Mesendoderm (in vitro differentiated cells): ENCODE measurements at regions not wholly inside any gene's neighbourhood (a gene's known extent, or its start where the extent isn't known, plus 50 kb on each side); places are given as distances from the start of the nearest gene placed in this dataset.

Experiments used
- DNase-seq: peaks from one replicate; pipeline ENCODE4 v3.0.0; 2013
- H2AK5ac ChIP-seq: 2 replicates; pipeline ENCODE4 v1.6.1; 2013; ENCODE audit warnings: low read length, inconsistent platforms
- H2BK120ac ChIP-seq: 2 replicates; pipeline ENCODE4 v1.6.1; 2013; ENCODE audit warnings: low read depth, mild to moderate bottlenecking, low read length, moderate library complexity, mixed read lengths
- H2BK15ac ChIP-seq: replicated peaks from 2 replicates; pipeline ENCODE4 v1.6.1; 2013; ENCODE audit warnings: low read depth, mild to moderate bottlenecking, moderate library complexity
- H2BK5ac ChIP-seq: 2 replicates; pipeline ENCODE4 v1.6.1; 2013; ENCODE audit warnings: low read length, inconsistent platforms
- H3K18ac ChIP-seq: 2 replicates; pipeline ENCODE4 v1.6.1; 2013; ENCODE audit warnings: mild to moderate bottlenecking, low read length, mixed read lengths
- H3K23ac ChIP-seq: one replicate; pipeline ENCODE4 v1.6.1; 2013; ENCODE audit warnings: low read length
- H3K27ac ChIP-seq: 2 replicates; pipeline ENCODE4 v1.5.1; 2013; ENCODE audit warnings: low read depth, mild to moderate bottlenecking, inconsistent platforms, low read length, moderate library complexity
- H3K27me3 ChIP-seq: 2 replicates; pipeline ENCODE4 v1.6.1; 2013; ENCODE audit warnings: low read length, control low read depth, mild to moderate bottlenecking, inconsistent platforms; ENCODE audit not compliant: insufficient read depth, poor library complexity
- H3K36me3 ChIP-seq: 2 replicates; pipeline ENCODE4 v1.6.1; 2013; ENCODE audit warnings: low read length, inconsistent platforms; ENCODE audit not compliant: control insufficient read depth, insufficient read depth
- H3K4ac ChIP-seq: one replicate; pipeline ENCODE4 v1.6.1; 2013; ENCODE audit warnings: low read depth, mild to moderate bottlenecking, low read length, moderate library complexity
- H3K4me1 ChIP-seq: 2 replicates; pipeline ENCODE4 v1.6.1; 2013; ENCODE audit warnings: low read depth, low read length, inconsistent platforms; ENCODE audit not compliant: control insufficient read depth
- H3K4me2 ChIP-seq: 2 replicates; pipeline ENCODE4 v1.6.1; 2013; ENCODE audit warnings: low read length
- H3K4me3 ChIP-seq: 2 replicates; pipeline ENCODE4 v1.5.1; 2013; ENCODE audit warnings: mild to moderate bottlenecking, low read length
- H3K56ac ChIP-seq: one replicate; pipeline ENCODE4 v1.6.1; 2013; ENCODE audit warnings: low read length
- H3K79me1 ChIP-seq: 2 replicates; pipeline ENCODE4 v1.6.1; 2013; ENCODE audit warnings: low read length, inconsistent platforms
- H3K79me2 ChIP-seq: 2 replicates; pipeline ENCODE4 v1.6.1; 2013; ENCODE audit warnings: mild to moderate bottlenecking, low read length; ENCODE audit not compliant: control insufficient read depth, insufficient read depth
- H3K9ac ChIP-seq: 2 replicates; pipeline ENCODE4 v1.6.1; 2013; ENCODE audit warnings: low read length, inconsistent platforms
- H4K5ac ChIP-seq: one replicate; pipeline ENCODE4 v1.6.1; 2013; ENCODE audit warnings: low read length
- H4K8ac ChIP-seq: one replicate; pipeline ENCODE4 v1.6.1; 2013; ENCODE audit warnings: low read depth, mild to moderate bottlenecking, control low read depth, low read length, moderate library complexity
- WGBS: extraction: QIAGEN DNeasy Blood & Tissue Kit; methylation state at CpG from one replicate; pipeline ENCODE4 v1.1.7; 2013; ENCODE audit warnings: low lambda C conversion rate, missing lambda C conversion rate; ENCODE audit not compliant: insufficient coverage; ENCODE audit errors: extremely low coverage; 5-methylcytosine and 5-hydroxymethylcytosine counted together

DNA sequence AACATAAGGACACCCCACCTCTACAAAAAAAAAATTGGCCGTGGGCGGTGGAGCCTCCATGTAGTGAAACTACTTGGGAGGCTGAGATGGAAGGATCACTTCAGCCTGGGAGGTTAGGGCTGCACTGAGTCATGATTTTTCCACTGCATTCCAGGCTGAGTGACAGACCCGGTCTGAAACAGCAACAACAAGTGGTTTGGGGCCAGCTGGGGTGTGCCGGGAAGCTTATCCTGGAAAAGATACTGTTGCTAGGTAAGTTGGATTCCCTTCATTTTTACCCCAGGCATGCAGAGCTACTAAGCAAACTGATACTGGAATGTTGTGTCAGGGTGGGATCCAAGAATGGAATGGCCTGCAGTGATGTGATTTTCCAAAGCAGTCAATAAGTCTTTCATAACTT, 57.0 kb downstream of the XAGE2 start:
- Histone ChIP-seq H3K79me2 (no peaks in the 10 kb centered on the region), H2BK5ac (no peak overlapping the region), H3K4me3 (no peak overlapping the region), H3K23ac (no peak overlapping the region), H4K5ac (no peak overlapping the region), H2BK120ac (no peak overlapping the region), H3K4ac (no peak overlapping the region), H2BK15ac (no peak overlapping the region), H4K8ac (no peak overlapping the region), H3K9ac (no peak overlapping the region), H3K36me3 (no peaks in the 10 kb centered on the region), H3K4me1 (no peaks in the 10 kb centered on the region), H3K4me2 (no peak overlapping the region), H3K27ac (no peak overlapping the region), H3K56ac (no peak overlapping the region), H3K18ac (no peak overlapping the region), H3K79me1 (no peaks in the 10 kb centered on the region), H2AK5ac (no peak overlapping the region), H3K27me3 (no peaks in the 10 kb centered on the region)
- no CpG with 5 or more reads among the region's 4 CpGs for WGBS
- peak; percentile 0 for DNase-seq

DNA sequence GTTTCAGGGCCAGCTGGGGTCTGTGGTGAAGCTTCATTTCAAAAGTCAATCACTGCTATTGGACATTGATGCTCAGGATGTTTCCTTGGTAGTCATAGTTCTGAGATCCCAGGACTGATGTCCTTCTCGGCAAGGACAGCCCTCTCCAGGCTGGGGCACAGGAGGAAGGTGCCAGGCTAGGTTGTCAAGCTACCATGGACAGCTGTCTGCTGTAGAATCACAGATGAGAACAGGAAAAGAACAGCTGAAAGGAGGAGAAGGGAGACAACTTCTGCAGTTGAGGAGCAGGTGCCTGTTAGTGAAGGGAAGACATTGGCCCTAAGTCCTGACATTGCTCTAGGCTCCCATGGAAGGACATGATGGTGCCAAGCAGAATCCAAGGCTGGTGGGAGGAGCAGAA, 58.0 kb downstream of the XAGE2 start:
- Histone ChIP-seq H3K23ac (no peak overlapping the region), H2AK5ac (no peak overlapping the region), H3K4me3 (no peak overlapping the region), H2BK5ac (no peak overlapping the region), H3K18ac (no peak overlapping the region), H3K27me3 (no peaks in the 10 kb centered on the region), H3K4me2 (no peak overlapping the region), H3K36me3 (no peaks in the 10 kb centered on the region), H3K9ac (no peak overlapping the region), H2BK15ac (no peak overlapping the region), H4K8ac (no peak overlapping the region), H4K5ac (no peak overlapping the region), H3K4ac (no peak overlapping the region), H3K4me1 (no peaks in the 10 kb centered on the region), H3K56ac (no peak overlapping the region), H2BK120ac (no peak overlapping the region), H3K79me2 (no peaks in the 10 kb centered on the region), H3K79me1 (no peaks in the 10 kb centered on the region), H3K27ac (no peak overlapping the region)
- no CpG with 5 or more reads among the region's 1 CpG for WGBS
- no peak for DNase-seq

DNA sequence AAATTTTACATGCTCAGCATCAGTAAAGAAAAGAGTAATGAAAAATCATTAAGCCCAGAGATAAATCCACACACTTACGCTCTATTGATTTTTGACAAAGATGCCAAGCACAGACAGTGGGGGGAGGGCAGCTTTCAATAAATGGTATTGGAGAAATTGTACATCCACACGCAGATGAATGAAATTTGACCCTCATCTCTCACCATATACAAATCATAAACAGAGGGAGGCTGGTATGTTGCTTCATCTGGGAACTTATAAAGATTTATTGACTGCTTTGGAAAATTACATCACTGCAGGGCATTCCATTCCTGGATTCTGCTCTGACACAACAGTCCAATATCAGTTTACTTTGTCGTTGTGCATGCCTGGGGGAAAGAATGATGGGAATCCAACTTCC, 58.4 kb upstream of the XAGE1A start:
- no peak for DNase-seq
- H3K56ac ChIP-seq, result no peak overlapping the region
- H3K79me1 ChIP-seq, result no peaks in the 10 kb centered on the region
- H3K79me2 ChIP-seq, result no peaks in the 10 kb centered on the region
- H2BK120ac ChIP-seq, result no peak overlapping the region
- H3K4me1 ChIP-seq, result no peaks in the 10 kb centered on the region
- H3K9ac ChIP-seq, result no peak overlapping the region
- H4K8ac ChIP-seq, result no peak overlapping the region
- no peak overlapping the region for H3K4me2 ChIP-seq
- no peak overlapping the region for H3K23ac ChIP-seq
- no peaks in the 10 kb centered on the region for H3K27me3 ChIP-seq
- no peak overlapping the region for H3K4me3 ChIP-seq
- no peak overlapping the region for H4K5ac ChIP-seq
- H3K27ac ChIP-seq, result no peak overlapping the region
- no CpG with 5 or more reads among the region's 3 CpGs for WGBS
- no peak overlapping the region for H3K4ac ChIP-seq
- H2BK15ac ChIP-seq, result no peak overlapping the region
- no peak overlapping the region for H3K18ac ChIP-seq
- H2BK5ac ChIP-seq, result no peak overlapping the region
- H3K36me3 ChIP-seq, result no peaks in the 10 kb centered on the region
- no peak overlapping the region for H2AK5ac ChIP-seq
